ENCODE measurements at regions not wholly inside any gene's neighbourhood (a gene's known extent, or its start where the extent isn't known, plus 50 kb on each side); places are given as distances from the start of the nearest gene placed in this dataset.

DNA sequence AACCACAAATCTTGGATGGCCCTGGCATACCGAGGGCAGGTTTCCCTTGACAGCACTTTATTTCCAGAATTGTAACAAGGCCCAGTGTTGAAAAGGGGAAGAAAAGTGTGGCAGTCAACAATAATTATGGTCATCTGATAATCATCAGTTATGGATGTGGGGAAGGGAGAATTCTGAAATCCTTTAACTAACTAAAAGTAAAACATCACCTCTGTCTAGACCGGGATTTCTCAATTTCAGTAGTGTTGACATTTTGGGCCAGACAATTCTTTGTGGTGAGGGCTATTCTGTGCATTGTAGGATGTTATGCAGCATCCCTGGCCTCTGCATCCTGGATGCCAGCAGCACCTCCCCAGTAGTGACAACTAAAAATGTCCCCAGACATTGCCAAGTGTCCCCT is 140.4 kb downstream of the PSAT1 start:
- TF ChIP-seq, protein P1, sequence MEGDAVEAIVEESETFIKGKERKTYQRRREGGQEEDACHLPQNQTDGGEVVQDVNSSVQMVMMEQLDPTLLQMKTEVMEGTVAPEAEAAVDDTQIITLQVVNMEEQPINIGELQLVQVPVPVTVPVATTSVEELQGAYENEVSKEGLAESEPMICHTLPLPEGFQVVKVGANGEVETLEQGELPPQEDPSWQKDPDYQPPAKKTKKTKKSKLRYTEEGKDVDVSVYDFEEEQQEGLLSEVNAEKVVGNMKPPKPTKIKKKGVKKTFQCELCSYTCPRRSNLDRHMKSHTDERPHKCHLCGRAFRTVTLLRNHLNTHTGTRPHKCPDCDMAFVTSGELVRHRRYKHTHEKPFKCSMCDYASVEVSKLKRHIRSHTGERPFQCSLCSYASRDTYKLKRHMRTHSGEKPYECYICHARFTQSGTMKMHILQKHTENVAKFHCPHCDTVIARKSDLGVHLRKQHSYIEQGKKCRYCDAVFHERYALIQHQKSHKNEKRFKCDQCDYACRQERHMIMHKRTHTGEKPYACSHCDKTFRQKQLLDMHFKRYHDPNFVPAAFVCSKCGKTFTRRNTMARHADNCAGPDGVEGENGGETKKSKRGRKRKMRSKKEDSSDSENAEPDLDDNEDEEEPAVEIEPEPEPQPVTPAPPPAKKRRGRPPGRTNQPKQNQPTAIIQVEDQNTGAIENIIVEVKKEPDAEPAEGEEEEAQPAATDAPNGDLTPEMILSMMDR (IDR thresholded peaks at IDR 0.05): no peak
- H3K27ac ChIP-seq: no peak overlapping the region
- no peak overlapping the region for H3K4me3 ChIP-seq
- no peak for DNase-seq (ENCODE audit: low spot score)

DNA sequence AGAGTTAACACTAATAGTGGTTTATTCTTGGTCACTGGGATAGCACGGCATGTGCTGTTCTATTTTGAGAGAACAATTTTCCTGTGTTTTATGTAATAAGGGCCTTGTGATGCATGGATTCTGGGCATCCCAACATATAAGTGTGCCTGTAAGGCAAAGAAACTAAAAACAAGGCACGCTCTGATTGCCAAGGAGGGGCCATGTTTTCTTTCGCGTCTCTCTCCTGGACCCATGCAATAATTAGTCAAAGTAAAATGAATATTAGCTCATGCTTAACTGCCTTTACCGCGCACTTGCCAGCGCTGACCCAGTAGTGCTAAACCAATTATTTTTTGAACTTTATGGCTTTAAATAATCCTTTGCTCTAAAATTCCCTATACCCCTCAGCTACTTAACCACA is 140.9 kb downstream of the PSAT1 start:
- TF ChIP-seq, protein P1 (IDR thresholded peaks at IDR 0.05): no peak
- DNase-seq (ENCODE audit: low spot score): no peak
- Histone ChIP-seq H3K4me3 (no peak overlapping the region), H3K27ac (no peak overlapping the region)

DNA sequence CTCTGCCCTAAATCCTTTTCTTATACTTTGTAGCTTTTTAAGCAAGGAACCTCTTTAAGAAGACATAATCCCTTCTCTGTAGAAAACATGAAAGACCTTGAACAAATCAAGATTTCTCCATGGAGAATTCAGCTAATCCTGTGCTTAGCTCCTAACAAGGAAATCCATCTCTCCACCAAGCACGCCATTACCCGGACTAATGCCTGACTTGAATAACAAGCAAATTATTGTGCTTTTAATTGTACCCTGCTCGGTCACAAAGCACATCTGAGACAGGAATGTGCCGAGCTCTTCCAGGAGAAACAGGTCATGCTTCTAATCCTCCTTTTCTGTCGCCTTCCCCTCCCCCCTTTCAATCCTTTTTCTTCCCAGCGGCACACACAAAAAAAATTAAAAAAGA is 141.3 kb downstream of the PSAT1 start:
- Histone ChIP-seq H3K4me3 (no peak overlapping the region), H3K27ac (no peak overlapping the region)
- DNase-seq (ENCODE audit: low spot score): no peak
- TF ChIP-seq, protein P1 (IDR thresholded peaks at IDR 0.05): no peak

DNA sequence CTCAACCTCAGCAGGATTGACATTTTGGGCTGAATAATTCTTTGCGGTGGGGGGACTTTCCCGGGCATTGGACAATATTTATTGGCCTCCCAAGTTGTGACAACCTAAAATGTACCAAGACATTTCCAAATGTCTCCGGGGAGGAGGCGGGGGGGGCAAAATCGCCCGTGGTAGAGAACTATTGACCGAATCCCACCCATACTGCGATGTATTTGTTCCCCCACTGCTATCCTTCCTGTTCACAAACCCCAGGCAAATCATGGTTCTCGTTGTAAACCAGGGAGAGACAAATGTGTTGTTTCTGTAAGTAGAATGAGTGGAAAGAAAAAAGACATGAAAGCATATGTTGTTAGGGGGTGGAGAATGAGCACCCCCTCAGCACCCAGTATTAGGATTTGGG is 141.9 kb downstream of the PSAT1 start:
- TF ChIP-seq, protein P1 (IDR thresholded peaks at IDR 0.05): no peak
- no peak overlapping the region for H3K27ac ChIP-seq
- H3K4me3 ChIP-seq: no peak overlapping the region
- DNase-seq (ENCODE audit: low spot score): no peak

DNA sequence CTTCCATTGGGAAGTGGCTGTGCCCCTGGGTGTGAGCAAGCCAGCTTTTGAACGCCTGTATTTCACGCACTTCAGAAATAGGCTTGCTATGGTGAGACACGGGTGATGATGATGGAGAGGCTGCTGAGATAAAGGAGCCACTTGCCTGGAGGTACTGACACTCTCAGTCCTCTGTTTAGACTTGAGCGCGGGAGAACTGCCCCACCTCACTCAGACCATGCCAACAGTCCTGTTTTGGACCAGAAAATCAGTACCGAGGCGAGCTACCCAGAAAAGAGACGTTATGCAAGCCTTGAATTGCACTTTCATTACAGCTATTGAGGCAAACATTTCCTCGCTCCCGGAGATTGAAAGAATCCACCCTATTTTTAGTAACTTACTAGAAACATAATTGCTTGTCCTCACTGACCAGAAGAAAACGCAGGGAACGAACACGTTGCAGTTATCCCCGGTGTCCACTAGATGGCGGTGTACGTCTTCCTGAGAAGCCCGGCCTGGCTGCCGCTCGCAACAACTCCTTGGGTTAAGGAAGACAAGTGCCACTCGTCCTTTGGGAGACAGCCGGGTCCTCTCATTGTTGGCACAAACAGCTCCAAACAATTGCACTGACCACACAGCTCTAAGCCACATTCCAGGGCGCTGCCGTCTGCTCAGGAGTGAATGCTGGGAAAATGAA is 142.4 kb downstream of the PSAT1 start:
- Histone ChIP-seq H3K4me3 (peak overlapping the region; percentile 45), H3K27ac (no peak overlapping the region)
- TF ChIP-seq, protein P1 (IDR thresholded peaks at IDR 0.05): peak; percentile 88
- peak; percentile 80 for DNase-seq (ENCODE audit: low spot score)

DNA sequence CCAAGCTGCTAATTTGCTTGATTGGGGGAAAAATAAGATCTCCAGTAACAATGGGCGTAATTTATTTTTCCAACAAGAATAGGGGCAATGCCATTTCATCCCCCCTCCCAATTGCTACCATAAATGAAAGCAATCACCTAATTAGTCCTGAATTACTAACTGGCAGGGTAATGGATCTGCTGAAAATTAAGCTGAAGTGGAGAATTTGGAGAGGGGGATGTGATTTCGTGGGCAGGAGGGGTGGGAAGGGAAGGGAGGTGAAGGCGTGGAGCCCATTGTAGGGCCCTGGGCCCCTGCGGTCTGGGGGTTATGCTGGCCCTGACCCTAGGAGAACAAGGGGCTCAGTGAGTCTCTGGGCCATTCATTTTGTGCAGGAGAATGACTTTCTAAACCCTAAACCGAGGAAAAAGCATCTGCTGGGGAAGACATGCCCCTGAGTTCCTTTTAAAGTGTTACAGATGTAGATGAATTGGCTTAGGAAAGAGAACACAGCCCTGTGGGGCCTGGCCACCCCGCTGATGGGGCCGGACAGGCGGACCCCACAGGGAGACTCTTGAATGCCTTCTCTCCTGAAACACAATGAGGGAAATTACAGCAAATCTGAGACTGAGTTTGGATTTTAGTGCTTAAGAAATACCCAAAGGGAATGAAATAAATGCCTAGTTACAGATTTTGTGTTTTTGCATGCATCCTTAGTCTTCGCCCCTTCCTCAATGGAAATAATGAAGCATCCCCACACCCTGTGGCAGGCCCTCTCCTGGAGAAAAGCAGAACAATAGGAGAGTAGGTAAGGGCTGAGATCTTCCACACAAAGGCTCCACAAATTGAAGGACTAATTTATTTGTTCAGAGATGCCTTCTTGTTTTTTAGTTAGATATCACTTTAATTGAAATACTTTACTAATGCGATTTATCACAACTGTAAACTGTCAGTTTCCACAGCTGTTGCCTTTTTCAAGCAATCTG is 143.2 kb downstream of the PSAT1 start:
- DNase-seq (ENCODE audit: low spot score): no peak
- Histone ChIP-seq H3K27ac (no peak overlapping the region), H3K4me3 (peak overlapping the region; percentile 45)
- TF ChIP-seq, protein P1 (IDR thresholded peaks at IDR 0.05): no peak

Data from coronary artery (tissue), 2 donors.